Activated T-cell treated with anti-CD3 and anti-CD28 coated beads, Interleukin-2, amount 50 U/mL, for 4 hours (primary cell): ENCODE measurements at regions not wholly inside any gene's neighbourhood (a gene's known extent, or its start where the extent isn't known, plus 50 kb on each side); places are given as distances from the start of the nearest gene placed in this dataset.
"Not testable (repeated sequence)": the region's sequence is repeated elsewhere in the genome, so short reads cannot be mapped to it uniquely, and the experiment has no call there.

Experiments
- ATAC-seq, 2 donors: fragments of 200-7000 bp; cut with Tn5 transposase; one replicate each; pipeline ENCODE4 v1.10.0; 2021
- DNase-seq: peaks from one replicate; pipeline ENCODE4 v3.0.0-alpha.2; 2020
- H3K27me3 Mint-ChIP-seq: one replicate; pipeline ENCODE4 v1.8.0; 2021; ENCODE audit warnings: low read depth, mixed read lengths
- H3K36me3 Mint-ChIP-seq: one replicate; pipeline ENCODE4 v1.8.0; 2022; ENCODE audit warnings: mixed read lengths; ENCODE audit not compliant: insufficient read depth
- H3K4me1 Mint-ChIP-seq: one replicate; pipeline ENCODE4 v1.8.0; 2021; ENCODE audit warnings: low read depth, mixed read lengths
- H3K4me3 Mint-ChIP-seq: one replicate; pipeline ENCODE4 v1.8.0; 2021; ENCODE audit warnings: mild to moderate bottlenecking, moderate library complexity, mixed read lengths
- H3K9me3 Mint-ChIP-seq: one replicate; pipeline ENCODE4 v1.8.0; 2021; ENCODE audit warnings: mixed read lengths

DNA sequence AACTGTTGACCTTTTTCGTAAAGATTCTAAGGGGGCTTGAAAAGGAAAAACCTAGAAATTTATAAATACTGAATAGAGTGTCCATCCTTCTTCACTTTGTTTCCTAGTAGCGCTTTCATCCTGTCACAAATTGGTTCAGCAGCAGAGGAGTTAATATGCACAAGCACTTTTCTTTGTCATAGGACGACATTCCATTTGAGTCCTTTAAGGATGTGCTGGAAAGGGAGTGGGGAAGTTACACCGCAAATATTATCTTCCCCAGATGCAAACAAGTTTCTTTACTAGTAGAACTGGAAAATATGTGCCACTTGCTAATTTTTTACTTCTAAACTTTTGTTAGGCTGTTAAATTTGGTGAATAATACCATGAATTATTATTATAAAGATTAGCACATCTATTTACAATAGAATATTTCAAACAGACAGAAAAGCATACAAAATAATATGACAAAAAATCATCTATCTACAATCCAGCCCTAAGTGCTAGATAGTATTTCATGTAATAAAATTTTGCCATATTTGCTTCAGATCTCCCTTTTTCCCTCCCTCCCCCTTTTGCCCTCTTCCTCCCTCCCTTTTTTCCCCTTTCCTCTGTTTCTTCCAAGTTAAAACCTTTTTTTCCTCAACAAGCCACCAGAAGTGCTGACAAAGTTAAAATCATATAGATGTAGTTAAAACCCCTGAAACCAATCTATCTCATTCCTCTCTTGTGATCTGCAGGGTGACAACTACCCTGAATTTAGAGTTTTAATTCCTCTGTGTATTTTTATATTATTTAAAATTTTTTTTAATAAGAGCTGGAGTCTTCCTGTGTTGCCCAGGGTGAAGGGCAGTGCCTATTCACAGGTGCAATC lies 50.5 kb upstream of the MAP4K3 start:
- ATAC-seq: no peak
- H3K4me1 Mint-ChIP-seq: peaks cover 13% of the 10 kb centered on the region
- H3K9me3 Mint-ChIP-seq: no peaks in the 10 kb centered on the region
- H3K27me3 Mint-ChIP-seq: peaks cover 2% of the 10 kb centered on the region
- H3K4me3 Mint-ChIP-seq: no peak overlapping the region
- DNase-seq: no peak
- H3K36me3 Mint-ChIP-seq: no peaks in the 10 kb centered on the region

GRCh38 chr2:39488450-39488849 lies 51.4 kb upstream of the MAP4K3 start:
- DNase-seq (no peak), ATAC-seq (no peak)
- Mint-ChIP-seq H3K36me3 (no peaks in the 10 kb centered on the region), H3K9me3 (no peaks in the 10 kb centered on the region), H3K4me3 (no peak overlapping the region), H3K27me3 (peaks cover 2% of the 10 kb centered on the region), H3K4me1 (peaks cover 18% of the 10 kb centered on the region)

DNA sequence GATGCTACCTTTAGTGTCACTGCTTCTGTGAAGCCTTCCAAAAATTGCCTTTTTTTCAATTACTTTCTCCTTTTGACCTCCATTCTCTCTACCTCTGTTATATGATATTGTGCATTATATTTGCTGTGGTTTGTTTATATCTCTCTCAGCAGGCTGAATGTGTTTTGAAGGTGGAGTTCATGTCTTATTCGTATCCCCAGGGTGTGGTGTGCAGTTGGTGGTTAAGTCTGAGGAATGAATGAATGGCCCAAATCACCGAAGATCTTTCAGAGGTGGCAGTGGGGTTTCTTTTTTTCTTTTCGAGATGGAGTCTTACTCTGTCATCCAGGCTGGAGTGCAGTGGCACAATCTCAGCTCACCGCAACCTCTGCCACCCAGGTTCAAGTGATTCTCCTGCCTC lies 53.5 kb upstream of the MAP4K3 start:
- no peaks in the 10 kb centered on the region for H3K9me3 Mint-ChIP-seq
- H3K36me3 Mint-ChIP-seq: peaks cover 2% of the 10 kb centered on the region
- H3K4me3 Mint-ChIP-seq: no peak overlapping the region
- H3K27me3 Mint-ChIP-seq: peaks cover 2% of the 10 kb centered on the region
- ATAC-seq (no peak), DNase-seq (no peak)
- H3K4me1 Mint-ChIP-seq: peaks cover 22% of the 10 kb centered on the region

DNA sequence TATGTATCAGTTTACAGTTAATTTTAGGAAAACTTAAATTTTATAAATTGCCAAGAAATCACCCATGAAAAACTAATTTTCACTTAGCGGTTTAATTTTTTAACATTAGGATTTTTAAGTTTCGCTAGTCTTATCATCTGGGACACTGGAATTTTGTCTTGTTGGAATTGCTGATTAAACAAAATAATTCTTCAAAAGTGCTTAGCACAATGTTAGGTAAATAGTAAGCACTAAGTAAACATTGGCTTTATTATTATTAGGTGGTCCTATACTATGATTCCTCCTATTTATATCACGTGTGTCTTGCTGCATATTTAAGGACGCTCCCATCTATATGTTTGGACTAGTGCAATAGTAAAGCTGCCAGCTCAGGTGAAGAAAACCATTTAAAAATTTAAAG lies 54.6 kb upstream of the MAP4K3 start:
- ATAC-seq: no peak
- Mint-ChIP-seq H3K9me3 (no peaks in the 10 kb centered on the region), H3K4me3 (peak overlapping the region; percentile 19), H3K36me3 (peaks cover 2% of the 10 kb centered on the region), H3K27me3 (peaks cover 4% of the 10 kb centered on the region), H3K4me1 (peaks cover 27% of the 10 kb centered on the region)
- no peak for DNase-seq

DNA sequence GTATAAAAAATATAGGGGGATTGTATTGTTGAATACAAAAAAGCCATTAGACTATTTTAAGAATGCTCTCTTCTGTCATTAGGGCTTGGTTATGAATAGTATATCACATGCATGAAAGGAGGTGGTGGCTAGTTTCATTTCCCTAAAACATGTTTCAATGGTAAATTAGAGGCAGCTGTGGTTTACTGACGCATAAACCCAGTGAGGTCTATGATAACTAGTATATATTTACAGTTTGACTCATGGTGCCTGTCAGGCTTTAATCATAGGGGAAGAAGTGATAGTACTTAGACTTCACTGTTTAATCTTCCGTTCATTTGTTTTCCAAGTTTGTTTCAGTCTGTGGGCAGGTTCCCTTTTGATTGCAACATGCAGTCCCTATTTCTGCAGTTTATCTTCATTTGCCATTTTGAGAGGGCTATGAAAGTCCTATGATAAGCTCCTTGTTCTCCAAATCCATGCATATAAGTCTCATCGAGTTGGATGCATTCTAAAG lies 55.1 kb upstream of the MAP4K3 start:
- Mint-ChIP-seq H3K27me3 (peaks cover 4% of the 10 kb centered on the region), H3K4me3 (peak overlapping the region; percentile 19), H3K9me3 (no peaks in the 10 kb centered on the region), H3K4me1 (peaks cover 27% of the 10 kb centered on the region), H3K36me3 (peaks cover 2% of the 10 kb centered on the region)
- DNase-seq (no peak), ATAC-seq (peak; percentile 93 to 97)

GRCh38 chr2:39492716-39493115 lies 55.6 kb upstream of the MAP4K3 start:
- Mint-ChIP-seq H3K9me3 (no peaks in the 10 kb centered on the region), H3K36me3 (peaks cover 2% of the 10 kb centered on the region), H3K4me1 (peaks cover 27% of the 10 kb centered on the region), H3K4me3 (no peak overlapping the region), H3K27me3 (peaks cover 2% of the 10 kb centered on the region)
- ATAC-seq: no peak
- no peak for DNase-seq

- ATAC-seq: peak in 1 of 2 donors; percentile 33
- peaks cover 2% of the 10 kb centered on the region for H3K36me3 Mint-ChIP-seq
- peaks cover 2% of the 10 kb centered on the region for H3K27me3 Mint-ChIP-seq
- no peak overlapping the region for H3K4me3 Mint-ChIP-seq
- DNase-seq: no peak
- H3K4me1 Mint-ChIP-seq: peaks cover 27% of the 10 kb centered on the region
- H3K9me3 Mint-ChIP-seq: no peaks in the 10 kb centered on the region
Measured at GRCh38 chr2:39494784-39495251, 57.7 kb upstream of the MAP4K3 start.

DNA sequence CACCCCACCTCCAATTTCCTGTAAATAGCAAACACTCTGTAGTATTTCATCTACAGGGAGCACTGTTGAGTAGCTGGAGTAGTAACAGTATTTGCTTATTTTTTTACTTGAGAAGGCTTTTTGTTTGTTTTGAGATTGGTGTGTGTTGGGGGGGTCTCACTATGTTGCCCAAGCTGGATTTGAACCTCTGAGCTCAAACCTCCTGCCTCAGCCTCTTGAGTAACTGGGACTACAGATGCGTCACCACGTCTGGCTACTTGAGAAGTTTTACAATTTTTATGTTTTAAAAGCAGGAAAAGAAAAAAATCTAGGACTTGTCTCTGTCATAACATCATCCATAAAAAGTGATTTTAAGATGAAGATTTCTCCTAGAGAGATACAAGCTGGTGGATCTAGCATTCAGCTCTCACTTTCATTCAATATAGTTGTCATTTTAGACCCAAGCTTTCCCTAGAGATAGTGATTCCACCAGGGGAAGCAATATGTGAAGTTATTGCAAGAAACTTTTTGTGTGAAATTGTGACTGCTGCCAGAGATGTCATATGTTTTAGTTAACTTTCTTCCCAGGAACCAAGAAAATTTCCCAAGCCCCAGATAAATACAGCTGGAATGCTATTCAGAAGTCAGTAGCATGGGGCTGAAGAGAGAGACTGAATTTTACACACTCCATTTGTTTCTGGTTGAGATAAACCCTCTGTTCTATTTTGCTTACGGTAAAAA lies 60.2 kb upstream of the MAP4K3 start:
- peaks cover 21% of the 10 kb centered on the region for H3K4me1 Mint-ChIP-seq
- no peak for DNase-seq

DNA sequence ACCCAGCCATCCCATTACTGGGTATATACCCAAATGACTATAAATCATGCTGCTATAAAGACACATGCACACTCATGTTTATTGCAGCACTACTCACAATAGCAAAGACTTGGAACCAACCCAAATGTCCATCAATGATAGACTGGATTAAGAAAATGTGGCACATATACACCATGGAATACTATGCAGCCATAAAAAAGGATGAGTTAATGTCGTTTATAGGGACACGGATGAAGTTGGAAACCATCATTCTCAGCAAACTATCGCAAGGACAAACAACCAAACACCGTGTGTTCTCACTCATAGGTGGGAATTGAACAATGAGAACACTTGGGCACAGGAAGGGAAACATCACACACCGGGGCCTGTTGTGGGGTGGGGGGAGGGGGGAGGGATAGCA lies 61.1 kb upstream of the MAP4K3 start:
- not testable (repeated sequence) for H3K9me3 Mint-ChIP-seq, H3K4me3 Mint-ChIP-seq, H3K36me3 Mint-ChIP-seq, DNase-seq, H3K27me3 Mint-ChIP-seq, ATAC-seq
- peaks cover 14% of the 10 kb centered on the region for H3K4me1 Mint-ChIP-seq

More for the DNA sequence above, 60.2 kb upstream of the MAP4K3 start:
- Mint-ChIP-seq H3K27me3 (peaks cover 10% of the 10 kb centered on the region), H3K4me3 (no peak overlapping the region), H3K9me3 (peaks cover 4% of the 10 kb centered on the region), H3K36me3 (peaks cover 2% of the 10 kb centered on the region)
- no peak for ATAC-seq

DNA sequence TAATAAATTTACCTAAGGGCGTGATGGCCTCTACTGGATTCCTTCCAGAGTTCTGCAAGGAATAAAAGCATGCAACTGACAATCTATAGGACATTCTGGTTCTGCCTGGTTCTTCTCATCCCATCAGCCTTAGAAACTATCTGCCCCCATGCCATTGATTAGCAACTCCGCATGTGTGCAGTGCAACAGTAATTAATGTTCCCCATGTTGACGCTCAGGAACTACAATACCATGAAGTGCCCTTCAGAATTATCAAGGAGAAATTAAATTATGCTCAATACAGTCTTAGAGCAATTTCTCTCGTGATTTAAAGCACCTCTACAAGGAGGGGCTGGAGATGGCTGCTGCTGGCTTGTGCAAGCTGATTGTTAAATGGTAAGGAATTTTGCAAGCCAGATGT lies 61.7 kb upstream of the MAP4K3 start:
- peaks cover 2% of the 10 kb centered on the region for H3K36me3 Mint-ChIP-seq

DNA sequence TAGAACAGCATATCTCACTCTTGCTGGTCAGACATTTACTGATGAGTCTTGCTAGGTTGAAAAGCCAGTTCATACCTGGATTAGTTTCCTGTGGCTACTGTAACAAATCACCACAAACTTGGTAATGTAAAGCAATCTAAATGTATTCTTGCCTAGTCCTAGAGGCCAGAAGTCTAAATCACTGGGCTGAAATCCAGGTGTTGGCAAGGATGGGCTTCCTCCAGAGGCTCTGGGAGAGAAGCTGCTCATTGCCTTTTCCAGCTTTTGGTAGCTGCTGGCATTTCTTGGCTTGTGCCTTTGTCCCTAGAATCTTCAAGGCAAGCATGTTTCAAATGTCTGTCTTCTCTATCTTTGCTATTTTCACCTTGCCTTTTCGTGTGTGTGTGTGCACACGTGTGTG lies 62.3 kb upstream of the MAP4K3 start:
- DNase-seq: no peak
- peaks cover 14% of the 10 kb centered on the region for H3K27me3 Mint-ChIP-seq
- H3K4me3 Mint-ChIP-seq: no peak overlapping the region
- H3K36me3 Mint-ChIP-seq: peaks cover 2% of the 10 kb centered on the region
- peaks cover 11% of the 10 kb centered on the region for H3K4me1 Mint-ChIP-seq
- peaks cover 4% of the 10 kb centered on the region for H3K9me3 Mint-ChIP-seq
- no peak for ATAC-seq

More for the DNA sequence above, 61.7 kb upstream of the MAP4K3 start:
- Mint-ChIP-seq H3K27me3 (peaks cover 10% of the 10 kb centered on the region), H3K4me3 (no peak overlapping the region), H3K9me3 (peaks cover 4% of the 10 kb centered on the region), H3K4me1 (peaks cover 11% of the 10 kb centered on the region)
- DNase-seq (no peak), ATAC-seq (no peak)

DNA sequence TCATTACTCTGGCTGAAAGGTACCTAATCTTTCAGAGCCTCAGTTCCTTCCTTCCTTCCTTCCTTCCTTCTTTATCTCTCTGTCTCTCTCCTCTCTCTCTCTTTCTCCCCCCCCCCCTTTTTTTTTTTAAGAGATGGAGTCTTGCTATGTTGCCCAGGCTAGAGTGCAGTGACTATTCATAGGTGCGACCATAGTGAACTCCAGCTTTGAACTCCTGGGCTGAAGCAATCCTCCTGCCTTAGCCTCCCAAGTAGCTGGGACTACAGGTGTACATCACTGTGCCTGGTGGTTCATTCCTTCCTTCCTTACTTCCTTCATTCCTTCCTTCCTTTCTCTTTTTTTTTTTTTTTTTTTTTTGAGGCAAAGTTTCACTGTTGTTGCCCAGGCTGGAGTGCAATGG lies 64.3 kb upstream of the MAP4K3 start:
- ATAC-seq (no peak), DNase-seq (no peak)
- Mint-ChIP-seq H3K4me1 (peaks cover under 1% of the 10 kb centered on the region), H3K36me3 (no peaks in the 10 kb centered on the region), H3K27me3 (peaks cover 13% of the 10 kb centered on the region), H3K4me3 (no peak overlapping the region), H3K9me3 (peaks cover 4% of the 10 kb centered on the region)

GRCh38 chr2:39503277-39503676 lies 66.2 kb upstream of the MAP4K3 start:
- ATAC-seq: no peak
- Mint-ChIP-seq H3K4me1 (no peaks in the 10 kb centered on the region), H3K36me3 (no peaks in the 10 kb centered on the region), H3K9me3 (peaks cover 4% of the 10 kb centered on the region), H3K27me3 (peaks cover 11% of the 10 kb centered on the region), H3K4me3 (no peak overlapping the region)
- no peak for DNase-seq

DNA sequence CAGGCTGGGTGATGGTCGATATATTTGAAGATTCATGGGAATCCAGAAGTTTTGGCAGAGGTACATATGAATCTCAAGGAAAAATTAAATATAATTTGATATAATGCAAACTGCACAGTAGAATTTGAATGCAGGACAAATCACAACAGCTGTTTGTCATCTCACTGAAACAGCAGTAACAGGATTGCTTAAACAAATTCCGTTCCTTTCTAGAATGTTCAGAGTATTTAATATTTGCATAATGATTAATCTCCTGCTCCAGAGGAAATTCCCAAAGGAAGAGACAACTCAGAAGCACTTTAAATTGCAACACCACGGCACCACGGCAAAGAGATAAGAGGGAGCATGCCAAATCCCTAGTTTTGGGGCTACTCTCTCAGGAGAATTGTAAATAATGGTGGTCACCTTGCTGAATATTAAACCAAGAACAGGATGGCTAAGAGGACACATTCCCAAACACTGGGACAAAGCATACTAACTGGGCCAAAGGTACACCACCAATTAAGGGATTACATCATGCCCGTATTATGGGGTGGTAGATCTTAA lies 67.8 kb upstream of the MAP4K3 start:
- DNase-seq (no peak), ATAC-seq (no peak)
- peaks cover 4% of the 10 kb centered on the region for H3K9me3 Mint-ChIP-seq
- no peak overlapping the region for H3K4me3 Mint-ChIP-seq
- H3K27me3 Mint-ChIP-seq: peaks cover 11% of the 10 kb centered on the region
- H3K36me3 Mint-ChIP-seq: no peaks in the 10 kb centered on the region
- H3K4me1 Mint-ChIP-seq: no peaks in the 10 kb centered on the region
